Glomerular visceral epithelial cell (primary cell): ENCODE measurements at regions not wholly inside any gene's neighbourhood (a gene's known extent, or its start where the extent isn't known, plus 50 kb on each side); places are given as distances from the start of the nearest gene placed in this dataset.

Experiments
- DNase-seq: peaks from one replicate; pipeline ENCODE4 v3.0.0-alpha.2; 2016; ENCODE audit errors: extremely low spot score

- DNase-seq, result no peak
Measured at GRCh38 chr10:10513067-10513466, 504.6 kb upstream of the CELF2 start.

DNA sequence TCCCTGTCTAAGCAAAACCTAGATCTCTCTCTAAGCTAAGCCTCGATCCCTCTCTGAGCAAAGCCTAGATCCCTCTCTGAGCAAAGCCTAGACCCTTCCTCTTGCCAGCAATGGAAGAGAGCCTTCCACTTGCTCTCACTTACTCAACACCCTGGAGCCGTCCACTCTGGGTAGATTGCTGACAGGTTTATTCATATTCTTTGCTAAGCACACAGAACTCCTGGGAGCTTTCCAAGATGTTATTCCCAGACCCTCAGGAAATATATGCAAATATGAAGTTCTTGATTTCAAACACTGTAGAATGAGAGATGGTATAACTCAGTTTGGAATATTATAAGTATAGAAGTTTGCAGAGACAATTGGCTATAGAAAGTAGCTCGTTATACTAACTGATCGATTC lies 503.8 kb upstream of the CELF2 start:
- DNase-seq, result no peak

DNA sequence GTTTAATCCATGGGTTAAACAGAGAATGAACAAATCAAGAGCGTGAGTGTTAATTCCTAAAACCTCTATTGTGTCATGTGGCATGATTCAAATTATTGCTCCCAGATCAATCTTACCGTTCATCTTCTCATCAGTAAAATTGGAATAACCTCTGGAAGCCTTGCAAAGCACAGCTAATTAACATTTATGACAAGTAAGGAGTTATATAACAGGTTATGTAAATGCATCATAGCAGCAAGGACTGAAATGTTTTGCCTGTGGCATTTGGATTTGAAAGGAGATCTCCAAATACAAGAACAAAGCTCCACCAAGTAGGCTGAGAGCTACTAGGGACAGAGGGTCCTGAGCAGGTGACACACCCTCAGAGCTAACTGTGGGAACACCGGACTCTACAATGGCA lies 502.9 kb upstream of the CELF2 start:
- DNase-seq, result no peak

- no peak for DNase-seq
Measured at GRCh38 chr10:10515479-10516204, 502.0 kb upstream of the CELF2 start.

DNA sequence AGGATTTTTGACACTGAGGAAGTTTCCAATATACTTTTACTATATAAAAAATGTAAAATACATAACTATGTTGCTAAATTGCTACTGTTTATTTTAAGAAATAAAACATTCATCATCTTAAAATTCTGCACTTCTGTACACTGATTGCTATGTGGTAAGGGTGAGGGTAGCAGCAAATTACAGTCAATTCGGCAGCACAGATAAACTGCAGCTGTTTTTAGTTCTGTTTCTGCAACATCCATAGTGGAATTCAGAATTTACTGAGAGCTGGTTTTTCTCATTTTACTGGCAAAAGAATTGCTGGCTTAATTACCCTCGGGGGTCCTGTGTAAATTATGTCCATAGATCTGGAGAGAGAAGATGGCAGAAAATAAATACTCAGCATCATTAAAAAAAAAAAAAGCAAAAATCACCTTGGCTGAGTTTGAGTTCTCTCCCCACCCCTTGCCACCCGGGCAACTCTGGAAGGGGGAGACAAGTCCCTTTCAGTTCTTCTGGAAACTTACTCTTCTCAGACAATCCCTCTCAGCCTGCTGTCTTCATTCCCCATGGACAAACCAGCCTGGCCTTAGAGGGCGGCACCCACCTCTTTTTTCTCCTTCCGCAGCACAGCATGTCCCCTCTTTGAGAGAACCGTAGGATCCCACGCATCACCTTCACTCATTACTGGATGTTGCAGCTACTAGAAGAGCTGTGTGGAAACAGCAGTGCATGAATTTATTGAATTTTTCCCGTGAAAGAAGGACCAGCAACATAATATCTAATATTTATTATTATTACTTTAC lies 501.1 kb upstream of the CELF2 start:
- DNase-seq, result no peak

DNA sequence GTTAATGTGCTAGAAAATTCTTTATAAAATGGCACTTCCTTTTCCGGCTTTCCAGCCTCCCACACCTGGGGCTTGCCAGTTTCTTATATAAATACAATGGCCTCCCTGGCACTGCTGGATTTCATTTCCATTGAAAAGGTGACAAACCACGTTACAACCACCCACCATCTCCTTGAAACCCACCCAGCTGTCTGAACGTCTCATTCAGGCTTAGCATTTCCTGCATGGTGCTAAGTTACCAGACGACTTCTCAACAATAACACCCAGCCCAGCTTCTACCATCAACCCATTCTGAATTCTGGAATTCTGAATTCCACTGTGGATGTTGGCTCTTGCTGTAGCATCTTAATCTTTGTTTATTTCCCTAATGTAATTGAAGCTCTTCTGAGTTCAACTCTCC lies 499.8 kb upstream of the CELF2 start:
- DNase-seq, result no peak

GRCh38 chr10:10519674-10520073 lies 498.0 kb upstream of the CELF2 start:
- DNase-seq, result no peak

DNA sequence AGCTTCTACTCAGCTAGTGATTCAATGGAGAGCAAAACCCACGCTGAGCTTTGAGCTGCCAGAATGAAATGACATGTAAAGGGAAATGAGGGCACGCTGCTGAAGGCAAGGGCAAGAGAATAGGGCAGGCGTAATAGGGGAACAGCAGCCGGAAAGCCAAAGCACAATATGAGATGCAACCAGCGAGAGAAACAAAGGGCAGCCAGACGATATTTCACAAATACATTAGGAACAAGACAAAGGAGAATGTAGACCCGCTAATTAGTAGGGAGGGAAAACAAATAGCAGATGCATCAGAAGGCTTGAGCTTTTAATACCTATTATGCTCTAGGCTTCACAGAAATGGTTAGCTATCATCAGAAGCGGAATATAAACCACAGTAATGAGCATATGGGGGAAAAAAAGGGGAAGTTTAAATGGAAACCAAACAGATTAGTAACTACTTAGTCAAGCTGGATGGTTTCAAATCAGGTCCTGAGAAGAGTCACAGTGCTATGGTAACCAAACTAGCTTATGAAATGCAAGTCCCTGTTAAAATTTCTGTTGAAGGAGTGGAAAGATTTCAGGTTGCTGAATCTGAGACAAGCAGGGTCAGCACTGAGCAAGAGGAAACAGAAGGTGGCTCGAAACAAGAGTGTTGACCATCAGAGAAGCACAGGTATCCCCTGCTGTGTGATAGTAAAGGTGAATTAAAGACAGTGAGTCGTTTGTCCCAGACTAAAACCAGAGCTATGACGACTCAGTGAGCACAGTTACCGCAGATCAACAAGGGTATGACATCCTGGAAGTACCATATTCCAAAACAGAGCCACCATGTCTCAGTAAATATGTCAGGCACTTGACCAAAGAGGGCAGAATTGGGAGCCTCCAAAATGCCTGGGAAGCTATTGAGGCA lies 496.9 kb upstream of the CELF2 start:
- DNase-seq, result no peak

DNA sequence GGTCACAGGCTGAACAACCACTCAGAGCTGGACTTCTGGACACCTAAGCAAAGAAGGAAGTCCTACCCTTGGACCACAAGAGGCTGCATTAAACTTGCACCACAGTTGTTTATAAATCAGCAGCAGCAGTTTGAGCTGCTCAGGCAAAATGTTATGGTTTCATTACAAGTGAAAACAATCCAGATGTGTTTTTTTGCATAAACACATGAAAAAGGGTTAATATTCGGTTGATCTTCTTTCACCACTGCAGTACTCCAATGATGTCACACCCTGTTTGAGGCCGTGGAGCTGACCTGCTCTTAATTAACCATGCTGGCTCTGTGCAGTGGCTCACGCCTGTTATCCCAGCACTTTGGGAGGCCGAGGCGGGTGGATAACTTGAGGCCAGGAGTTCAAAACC lies 490.8 kb upstream of the CELF2 start:
- no peak for DNase-seq

DNA sequence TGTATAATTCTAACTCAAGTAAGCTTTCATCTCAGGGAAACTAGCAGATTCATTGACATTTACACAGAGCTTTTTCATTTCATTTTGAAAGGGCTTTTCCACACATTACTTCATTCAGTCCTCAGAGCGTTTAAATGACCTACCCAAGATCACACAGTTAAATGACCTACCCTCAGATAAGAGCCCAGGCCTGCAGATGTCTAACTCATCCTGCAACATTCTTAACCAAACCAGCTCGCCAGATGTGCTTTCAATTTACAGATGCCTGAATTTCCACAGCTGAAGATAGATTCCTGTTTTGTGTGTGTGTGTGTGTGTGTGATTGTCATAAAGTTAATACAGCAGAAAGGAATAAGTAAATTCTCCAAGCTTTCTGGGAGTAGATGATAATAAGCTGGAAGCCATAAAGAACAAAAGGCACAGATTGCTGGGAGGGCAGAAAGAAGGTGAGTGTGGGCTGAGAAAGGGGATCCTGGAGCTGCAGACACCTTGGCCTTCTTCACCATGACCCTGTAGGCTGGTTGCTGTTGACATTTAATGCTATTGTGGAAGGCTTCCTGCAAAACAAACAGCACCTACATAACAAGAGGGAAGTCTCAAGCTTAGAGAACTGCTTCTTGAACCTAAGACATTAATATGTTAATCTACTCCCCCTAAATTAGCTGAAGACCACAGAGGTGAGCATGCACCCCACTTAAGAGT lies 489.7 kb upstream of the CELF2 start:
- DNase-seq, result no peak

GRCh38 chr10:10528563-10528910 lies 489.1 kb upstream of the CELF2 start:
- DNase-seq, result no peak

GRCh38 chr10:10530313-10530712 lies 487.4 kb upstream of the CELF2 start:
- no peak for DNase-seq

DNA sequence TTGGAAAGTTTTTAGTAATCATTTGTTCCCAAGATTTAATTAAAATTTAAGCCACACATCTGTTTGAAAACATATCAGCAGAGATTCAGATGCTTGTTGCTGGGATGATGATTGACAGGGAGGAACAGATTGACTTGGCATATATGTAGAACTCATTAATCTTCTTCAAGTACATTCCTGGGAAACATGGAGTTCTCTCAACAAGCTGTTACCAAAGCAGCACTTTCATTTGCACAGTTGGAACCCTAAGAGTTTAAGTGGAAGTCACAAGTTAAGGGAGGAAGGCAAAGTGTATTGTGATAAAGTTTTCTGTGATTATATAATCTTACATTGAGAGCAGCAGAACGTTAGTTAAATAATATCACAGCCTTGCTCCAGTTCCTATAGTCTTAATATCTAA lies 485.4 kb upstream of the CELF2 start:
- DNase-seq, result no peak

- DNase-seq, result no peak
Measured at GRCh38 chr10:10532826-10533225, 484.8 kb upstream of the CELF2 start.

DNA sequence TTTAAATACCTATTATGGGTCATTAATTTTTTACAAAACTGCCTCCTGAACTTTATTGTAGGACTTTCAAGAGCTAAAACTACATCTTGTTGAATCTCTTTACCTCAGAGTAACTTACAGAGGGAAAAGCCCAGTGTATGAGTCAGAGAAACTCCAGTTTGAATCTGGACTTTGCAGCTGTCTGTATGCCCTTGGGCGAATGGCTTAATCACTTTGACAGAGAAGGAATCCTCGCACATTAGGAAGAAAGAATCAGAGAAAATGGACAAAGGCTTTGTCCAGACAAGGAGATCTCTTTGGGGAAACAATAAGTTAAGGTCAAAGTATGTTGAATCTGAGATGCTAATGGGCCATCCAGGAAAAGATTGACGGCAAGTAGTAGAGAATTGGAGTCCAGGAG lies 484.2 kb upstream of the CELF2 start:
- DNase-seq, result no peak

- DNase-seq, result no peak
Measured at GRCh38 chr10:10538326-10538725, 479.3 kb upstream of the CELF2 start.

DNA sequence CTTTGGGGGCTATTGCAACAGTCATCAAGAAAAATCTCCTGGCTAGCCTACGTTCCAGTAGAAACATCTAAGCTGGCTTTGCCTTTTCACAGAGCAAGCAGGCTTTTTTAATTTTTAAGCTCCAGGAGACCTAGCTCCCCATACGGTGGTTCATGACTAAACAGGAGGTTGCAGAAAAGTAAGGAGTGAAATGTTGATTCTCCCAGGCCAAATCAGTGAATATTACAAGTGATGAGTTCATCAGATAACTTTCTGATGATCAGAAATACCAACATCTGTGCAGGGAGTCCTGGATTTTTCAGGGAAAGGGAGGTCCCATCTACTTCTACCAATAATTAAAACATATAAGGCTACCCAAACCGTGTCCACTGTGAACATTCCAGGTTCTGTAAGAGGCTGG lies 477.3 kb upstream of the CELF2 start:
- no peak for DNase-seq

- DNase-seq, result no peak
Measured at GRCh38 chr10:10542477-10542876, 475.2 kb upstream of the CELF2 start.

DNA sequence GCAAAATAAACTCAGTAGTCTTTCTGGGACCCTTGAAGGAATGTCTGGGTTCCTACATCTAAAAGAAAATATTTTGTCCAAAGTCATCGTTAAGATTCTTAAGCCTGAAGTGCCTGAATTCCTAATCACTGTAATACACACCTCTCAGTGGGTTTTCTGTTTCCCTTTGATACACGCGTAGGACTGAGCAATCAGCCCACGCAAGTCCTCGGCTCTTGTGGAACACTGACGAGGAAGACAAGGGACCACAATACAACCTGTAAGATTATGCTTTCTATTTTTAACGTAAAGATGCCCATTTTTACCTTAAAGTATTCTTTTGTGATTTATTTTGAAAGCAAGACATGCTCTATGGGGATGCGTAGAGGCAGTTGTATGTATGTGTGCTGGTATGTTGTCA lies 472.8 kb upstream of the CELF2 start:
- DNase-seq, result no peak

DNA sequence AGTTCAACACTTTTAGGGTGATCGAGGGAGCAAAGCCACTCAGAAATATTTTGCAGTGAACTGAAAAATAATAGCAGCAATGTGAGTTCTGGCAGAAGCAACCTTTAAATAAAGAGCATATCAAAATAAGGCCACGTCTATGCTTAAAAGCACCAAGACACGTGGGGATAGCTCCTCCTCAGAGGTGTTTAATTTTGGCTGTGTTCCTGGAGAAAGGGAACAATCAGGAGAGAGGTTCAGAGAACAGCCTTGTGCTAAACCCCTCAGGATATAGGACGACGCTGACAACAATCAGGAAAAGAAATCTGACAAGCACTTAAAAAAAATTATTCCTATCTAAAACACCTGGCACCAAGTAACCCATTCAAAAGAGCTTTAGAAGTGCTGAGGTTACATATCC lies 471.9 kb upstream of the CELF2 start:
- DNase-seq, result no peak

- no peak for DNase-seq
Measured at GRCh38 chr10:10551596-10552301, 465.9 kb upstream of the CELF2 start.
